ENCODE measurements at regions not wholly inside any gene's neighbourhood (a gene's known extent, or its start where the extent isn't known, plus 50 kb on each side); places are given as distances from the start of the nearest gene placed in this dataset.
"Not testable (repeated sequence)": the region's sequence is repeated elsewhere in the genome, so short reads cannot be mapped to it uniquely, and the experiment has no call there.

DNA sequence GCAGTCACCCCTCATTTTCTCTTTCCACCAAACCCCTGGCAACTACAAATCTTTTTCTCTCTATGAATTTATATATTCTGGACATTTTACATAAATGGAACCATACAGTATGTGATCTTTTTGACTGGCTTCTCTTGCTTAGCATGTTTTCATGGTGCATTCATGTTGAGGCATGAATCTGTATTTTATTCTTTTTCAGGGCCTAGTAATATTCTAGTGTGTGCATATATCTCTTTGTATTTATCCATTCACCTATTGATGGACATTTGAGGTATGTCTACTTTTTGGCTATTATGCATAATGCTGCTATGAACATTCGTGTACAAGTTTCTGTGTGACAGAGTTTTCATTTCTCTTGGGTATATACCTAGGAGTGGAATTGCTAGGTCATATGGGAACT lies 78.2 kb downstream of the HACD1 start:
- no peak for DNase-seq

DNA sequence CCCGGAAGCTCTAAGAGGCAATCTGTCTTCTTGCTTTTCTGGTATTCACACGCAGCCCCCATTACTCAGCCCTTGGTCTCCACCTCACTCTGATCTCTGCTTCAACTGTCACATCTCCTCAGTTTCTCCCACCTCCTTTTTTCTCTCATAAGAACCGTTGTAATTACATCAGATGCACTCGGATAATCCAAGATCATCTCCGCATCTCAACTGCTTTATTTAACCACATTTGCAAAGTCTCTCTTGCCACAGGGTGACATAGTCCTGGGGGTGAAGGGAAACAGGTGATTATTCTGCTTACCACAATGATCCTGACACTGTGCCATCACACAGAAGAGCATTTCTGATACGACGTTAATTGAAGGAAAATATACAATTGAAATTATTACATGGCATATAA lies 79.9 kb downstream of the HACD1 start:
- DNase-seq: no peak

DNA sequence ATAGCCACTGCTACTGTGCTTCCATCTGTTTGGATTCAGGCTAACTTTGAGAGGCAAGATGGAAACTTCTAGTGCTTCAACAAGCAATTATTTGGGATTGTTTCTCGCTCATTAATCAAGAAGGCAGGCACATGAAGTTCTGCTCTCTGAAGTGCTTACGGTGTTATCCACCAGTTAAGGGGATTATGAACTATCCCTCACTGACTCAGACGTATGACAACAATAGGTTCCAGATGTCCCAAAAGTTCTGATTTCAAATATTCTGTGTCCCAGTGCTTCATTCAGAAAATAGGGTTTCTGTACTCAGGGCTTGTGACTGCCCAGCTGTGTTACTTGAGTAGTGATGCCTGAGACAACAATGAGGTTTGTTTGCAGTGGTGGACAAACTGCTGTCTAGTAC lies 81.0 kb downstream of the HACD1 start:
- DNase-seq: no peak

DNA sequence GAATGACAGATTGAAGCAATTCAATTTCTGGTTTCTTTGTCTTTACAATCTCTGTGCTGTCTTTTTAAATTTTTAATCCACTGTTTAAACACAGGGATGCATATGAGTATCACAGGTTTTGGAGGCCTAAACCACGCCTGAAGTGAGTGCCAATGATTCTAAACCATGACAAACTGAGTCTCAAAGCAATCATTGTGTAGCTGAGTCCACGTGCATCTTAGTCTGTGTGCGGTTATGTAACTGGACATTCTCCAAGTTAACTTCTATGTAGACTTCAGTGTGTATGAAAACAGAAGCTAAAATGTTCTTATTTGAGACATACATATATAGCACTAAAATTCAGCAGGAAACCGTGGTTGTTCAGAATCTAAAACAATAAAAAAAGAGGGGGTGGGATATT lies 79.3 kb upstream of the ST8SIA6 start:
- DNase-seq: no peak

DNA sequence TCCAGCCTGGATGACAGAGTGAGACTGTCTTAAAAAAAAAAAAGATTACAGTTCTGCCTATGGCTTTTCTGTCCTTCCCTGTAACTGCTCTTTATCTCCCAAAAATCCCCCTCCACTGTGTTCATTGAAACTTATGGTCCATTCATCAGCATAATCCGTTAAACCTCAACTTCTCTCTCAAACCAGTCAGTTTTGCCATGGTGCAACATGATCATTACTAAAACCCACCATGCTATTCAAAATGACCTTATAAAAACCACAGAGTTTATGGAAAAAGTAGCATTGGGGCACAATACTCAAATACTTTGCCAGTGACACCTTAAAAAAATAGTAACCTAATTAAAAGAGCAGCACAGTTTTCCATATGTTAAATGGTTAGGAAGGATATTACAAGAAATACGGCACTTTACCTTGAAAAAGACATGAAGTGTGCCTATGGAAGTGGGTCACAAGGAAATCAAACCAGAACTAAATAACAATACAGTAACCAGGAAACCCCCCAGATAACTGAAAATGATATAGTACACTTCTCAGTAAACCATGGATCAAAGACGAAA lies 74.0 kb upstream of the ST8SIA6 start:
- no peak for DNase-seq

DNA sequence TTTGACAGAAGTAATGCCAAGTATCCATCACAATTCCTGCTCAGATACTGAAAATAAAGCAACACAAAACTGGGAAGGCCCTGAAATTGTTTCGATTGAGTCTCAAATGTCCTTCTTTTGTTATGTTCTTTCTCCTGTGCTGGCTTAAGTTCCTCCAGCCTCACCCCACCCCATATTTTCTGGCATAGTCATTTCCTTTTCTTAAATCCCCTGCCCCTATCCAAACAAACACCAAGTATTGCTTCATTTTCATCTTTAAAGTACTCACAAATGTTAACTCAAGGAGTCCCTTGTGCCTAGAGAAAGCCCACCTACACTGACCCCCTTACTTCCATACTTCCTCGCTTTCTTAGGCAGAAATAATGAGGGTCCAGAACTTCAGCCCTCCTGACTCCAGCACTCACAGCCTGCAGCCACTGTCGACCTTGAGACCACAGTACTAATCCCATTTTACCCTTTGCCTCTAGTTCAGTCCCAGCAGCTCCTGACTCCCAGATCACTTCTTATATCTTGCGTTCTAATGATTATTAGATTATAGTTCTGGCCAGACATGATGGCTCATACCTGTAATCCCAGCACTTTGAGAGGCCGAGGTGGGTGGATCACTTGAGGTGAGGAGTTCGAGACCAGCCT lies 73.2 kb upstream of the ST8SIA6 start:
- DNase-seq: no peak

DNA sequence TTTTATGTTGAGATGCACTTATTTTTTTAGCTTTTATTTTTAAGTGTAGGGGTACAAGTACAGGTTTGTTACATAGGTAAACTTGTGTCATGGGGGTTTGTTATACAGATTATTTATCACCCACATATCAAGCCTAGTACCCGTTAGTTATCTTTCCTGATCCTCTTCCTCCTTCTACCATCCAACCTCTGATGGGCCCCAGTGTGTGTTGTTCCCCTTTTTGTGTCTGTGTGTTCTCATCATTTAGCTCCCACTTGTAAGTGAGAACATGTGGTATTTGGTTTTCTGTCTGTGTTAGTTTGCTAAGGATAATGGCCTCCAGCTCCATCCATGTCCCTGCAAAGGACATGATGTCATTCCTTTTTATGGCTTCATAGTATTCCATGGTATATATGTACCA lies 72.2 kb upstream of the ST8SIA6 start:
- DNase-seq: not testable (repeated sequence)

DNA sequence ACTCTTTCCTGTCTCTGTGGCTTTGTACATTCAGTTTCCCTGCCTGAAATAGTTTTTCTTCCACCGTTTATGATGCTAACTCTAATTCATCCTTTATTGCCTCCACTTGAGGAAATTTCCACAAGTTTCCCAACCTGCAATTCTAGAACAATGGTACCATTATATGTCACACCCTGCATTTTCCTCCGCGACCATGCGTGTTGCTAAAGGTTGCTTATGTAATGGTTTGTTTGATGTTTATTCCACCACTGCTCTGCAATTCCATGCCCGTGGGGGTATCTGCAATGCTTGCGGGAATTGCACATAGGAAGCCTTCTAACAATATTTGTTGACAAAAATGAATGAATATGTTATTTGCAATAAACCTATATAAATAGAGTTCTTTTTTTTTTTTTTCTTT lies 69.5 kb upstream of the ST8SIA6 start:
- no peak for DNase-seq

DNA sequence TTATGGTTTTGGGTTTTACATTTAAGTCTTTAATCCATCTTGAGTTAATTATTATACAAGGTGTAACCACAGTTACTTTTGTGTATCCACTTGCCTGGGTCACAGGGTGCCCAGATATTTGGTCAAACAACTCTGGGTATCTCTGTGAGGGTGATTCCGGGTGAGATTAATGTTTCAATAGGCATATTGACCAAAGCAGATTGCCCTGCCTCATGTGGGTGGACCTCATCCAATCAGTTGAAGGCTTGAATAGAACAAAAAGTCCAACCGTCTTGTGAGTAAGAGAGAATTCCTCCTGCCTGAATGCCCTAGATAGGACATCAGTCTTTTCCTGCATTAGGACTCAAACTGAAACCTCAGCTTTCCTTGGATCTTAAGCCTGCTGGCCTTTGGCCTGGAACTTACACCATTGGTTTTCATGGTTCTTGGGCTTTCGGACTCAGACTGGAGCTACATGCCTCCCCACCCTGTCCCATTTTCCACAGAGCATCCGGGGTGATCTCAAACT lies 68.9 kb upstream of the ST8SIA6 start:
- DNase-seq: no peak

DNA sequence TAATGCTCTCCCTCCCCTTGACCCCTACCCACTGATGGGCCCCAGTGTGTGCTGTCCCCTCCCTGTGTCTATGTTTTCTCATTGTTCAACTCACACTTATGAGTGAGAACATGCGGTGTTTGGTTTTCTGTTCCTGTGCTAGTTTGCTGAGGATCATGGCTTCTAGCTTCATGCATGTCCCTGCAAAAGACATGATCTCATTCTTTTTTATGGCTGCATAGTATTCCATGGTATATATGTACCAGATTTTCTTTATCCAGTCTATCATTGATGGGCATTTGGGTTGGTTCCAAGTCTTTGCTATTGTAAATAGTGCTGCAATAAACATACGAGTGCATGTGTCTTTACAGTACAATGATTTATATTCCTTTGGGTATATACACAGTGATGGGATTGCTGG lies 67.9 kb upstream of the ST8SIA6 start:
- DNase-seq: not testable (repeated sequence)

DNA sequence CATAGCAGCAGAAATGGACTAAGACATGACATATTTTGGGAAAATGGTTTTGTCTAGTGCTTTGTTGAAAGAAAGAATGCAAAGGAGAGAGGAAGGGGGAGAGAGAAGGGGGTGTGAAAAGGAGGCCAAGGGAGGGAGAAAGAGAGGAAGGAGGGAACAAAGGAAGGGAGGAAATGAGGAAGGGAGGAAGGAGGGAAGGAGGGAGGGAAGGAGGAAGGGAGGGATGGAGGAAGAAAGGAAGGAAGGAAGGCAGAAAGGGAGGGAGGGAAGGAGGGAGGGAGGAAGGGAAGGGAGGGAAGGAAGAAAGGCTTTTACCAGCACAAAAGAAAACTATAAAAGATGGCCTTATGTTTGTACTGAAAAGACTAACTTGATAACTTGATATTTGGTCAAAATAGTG lies 65.1 kb upstream of the ST8SIA6 start:
- no peak for DNase-seq

DNA sequence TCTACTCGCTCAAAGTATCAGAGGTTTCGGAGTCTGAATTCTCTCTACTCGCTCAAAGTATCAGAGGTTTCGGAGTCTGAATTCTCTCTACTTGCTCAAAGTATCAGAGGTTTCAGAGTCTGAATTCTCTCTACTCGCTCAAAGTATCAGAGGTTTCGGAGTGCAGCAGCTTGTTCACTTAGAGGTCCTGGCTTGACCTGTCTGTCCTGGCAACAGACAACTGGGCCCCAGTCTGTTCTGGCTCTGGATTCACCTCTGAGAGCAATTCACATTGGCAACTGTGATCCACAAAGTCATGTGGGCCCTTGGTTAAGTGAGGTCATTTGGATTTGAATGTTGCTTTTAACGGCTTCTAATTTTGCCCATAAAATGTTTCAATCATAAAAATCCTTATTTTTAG lies 63.9 kb upstream of the ST8SIA6 start:
- DNase-seq: no peak

DNA sequence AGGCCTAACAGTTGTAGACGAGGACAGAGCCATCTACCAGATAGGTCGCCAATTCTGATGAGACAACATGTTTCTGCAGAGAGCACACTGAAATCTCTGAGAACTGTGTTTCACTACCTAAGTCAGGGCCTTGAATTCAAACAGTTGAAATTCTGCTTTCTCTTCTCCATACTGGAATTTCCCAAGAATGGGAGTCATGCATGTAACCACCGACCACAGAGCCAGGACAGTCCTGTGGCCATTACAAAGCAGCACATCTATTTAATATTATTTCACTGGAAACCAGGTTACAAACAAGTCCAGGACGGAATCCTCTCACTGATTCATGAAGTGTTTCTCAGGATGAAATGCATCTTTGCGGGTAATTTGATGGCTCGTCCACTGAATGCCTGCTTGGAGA lies 62.0 kb upstream of the ST8SIA6 start:
- DNase-seq: no peak

DNA sequence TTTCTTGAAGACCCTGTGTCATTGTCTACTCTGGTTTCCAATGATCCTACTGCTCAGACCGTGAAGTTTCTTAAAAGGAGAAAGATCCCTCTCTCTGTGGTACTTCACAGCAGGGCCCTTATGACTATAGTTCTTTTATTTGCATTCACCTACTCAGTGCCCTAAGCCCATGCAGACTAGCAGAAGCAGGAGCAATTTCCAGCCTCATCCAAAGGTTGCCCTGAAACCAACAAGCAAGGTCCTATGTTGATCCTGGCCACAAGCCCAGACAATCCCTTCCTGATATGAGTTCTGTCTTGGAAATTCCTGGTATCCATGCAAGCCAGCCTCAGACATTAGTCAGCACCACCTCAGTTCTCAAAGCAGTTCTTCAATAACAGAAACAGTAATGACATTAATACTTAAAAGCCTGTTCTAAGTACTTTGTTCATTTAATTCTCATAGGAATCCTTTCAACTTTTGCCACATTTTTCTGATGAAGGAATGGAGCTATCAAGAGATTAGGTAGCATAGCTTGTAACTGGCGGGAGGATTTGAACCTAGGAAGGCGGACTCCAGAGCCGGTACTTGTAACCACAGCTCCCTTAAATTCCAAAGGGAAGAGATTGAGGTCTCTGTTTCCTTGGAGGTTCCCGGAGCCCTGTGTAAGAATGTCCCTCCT lies 58.1 kb upstream of the ST8SIA6 start:
- DNase-seq: no peak

DNA sequence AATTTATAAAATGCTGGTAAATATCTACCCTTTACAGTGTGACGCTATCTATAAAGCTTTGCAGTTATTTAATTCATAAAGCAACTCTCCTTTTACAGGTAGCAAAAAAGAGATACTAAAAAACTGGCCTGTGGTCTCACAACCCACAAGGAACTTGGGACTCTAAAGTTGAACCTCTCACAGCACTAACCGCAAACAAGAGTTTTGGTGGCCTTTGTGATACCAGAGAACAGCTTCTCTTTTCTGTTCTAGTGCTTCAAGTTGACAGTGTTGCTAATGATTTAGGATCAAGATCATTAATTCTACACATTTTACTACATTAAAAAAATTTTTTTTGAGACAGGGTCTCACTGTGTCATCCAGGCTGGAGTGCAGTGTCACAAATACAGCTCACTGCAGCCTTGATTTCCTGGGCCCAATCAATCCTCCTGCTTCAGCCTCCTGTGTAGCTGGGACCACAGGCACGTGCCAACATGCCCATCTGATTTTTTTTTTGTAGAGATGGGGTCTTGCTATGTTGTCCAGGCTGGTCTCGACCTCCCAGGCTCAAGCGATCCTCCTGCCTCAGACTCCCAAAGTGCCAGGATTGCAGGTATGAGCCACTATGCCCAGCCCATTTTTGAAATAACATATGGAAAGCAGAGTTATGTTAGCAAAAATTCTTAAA lies 56.0 kb upstream of the ST8SIA6 start:
- peak in 1 of 2 donors; percentile 34 for DNase-seq

DNA sequence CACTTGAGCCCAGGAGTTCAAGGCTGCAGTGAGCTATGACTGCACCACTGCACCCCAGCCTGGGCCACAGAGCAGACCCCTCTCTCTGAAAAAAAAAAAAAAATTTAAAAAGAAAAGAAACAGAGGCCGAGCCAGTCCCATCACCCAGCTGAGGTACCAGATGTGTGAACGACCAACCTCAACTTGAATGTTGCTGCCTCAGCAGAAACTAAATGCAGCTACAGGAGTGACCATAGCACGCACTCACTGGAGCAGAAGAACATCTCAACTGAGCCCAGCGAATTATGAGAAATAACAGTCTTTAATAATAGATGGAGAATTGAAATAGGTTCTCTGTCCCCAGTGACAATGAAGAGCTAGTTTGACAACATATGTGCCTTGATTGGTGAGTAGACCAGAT lies 53.1 kb upstream of the ST8SIA6 start:
- no peak for DNase-seq

DNA sequence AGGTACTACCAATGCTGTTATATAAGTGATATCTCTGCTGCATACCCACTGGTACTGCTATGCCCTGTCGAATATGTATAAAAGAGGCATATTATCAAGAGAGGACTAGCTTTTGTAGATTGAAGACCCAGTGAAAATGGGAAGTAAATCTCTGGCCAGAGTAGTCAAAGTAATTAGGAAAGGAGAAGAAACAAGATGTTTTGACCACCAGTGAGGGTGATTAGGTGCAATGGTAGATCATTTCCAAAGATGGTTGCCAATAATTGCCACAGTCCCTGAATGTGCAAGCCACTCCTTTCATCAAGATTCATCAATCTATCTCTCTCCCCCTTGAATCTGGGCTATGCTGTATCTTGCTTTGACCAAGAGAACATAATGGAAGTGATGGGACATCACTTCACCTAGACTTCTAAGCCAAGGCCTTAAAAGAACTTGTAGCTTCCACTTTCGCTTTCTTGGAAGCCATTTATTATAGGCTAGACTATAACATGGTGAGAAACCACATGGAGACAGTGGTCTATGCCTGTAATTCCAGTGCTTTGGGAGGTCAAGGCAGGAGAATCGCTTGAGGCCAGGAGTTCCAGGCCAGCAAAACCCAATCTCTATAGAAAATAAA lies 52.6 kb upstream of the ST8SIA6 start:
- no peak for DNase-seq

DNA sequence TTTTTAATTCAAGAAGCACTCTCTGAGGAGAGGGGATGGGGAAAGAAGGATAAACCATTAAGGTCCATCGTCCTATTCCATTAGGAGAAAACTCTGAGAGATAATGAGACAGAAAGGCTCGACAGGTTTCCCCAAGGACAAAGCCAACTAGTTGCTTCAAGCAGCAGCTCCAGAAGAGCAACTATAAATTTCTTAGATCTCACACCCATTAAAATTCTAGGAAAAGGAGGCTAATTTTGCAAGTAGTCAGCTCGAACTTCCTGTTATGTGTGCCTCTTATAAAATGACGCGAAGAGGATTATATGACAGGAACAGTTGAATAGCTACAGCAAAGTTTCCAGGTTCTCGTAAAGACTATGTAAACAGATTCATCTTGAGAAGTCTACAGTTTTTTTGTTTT lies 52.0 kb upstream of the ST8SIA6 start:
- no peak for DNase-seq

DNA sequence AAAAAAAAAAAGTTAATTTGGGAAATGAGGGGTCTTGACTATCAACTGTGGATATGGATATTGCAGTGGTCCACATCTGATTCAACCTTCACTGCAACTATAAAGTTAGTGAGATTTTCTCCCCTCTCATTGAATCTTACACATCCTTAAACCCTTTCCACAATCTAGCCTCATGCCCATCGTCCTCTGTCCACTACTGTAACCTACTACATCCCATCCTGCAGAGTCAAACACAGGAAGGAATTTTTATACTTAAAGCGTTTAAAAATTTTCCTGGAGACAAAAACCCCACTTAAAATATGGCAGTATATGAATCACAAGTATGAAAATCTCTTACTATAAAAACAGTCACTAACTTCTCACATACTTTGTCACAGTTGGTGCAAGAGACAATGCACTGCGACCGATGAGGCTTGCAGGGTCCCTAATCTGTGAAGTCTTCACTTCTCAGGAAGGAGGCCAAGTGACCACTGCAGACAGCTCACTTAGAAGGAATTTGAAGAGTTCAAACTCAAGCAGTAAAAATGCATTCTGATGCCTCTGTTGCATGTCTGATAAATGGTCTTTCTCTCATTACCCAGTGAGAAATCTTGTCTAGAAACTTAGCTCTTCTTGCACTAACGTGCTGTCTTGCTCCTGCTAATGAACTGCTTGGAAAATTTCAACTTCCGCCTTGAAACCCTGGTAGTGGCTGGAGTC lies 50.3 kb upstream of the ST8SIA6 start:
- no peak for DNase-seq

All from CD4-positive, alpha-beta T cell treated with Interleukin-1 beta for 1 hour (primary cell).